IgD-negative memory B cell (primary cell): ENCODE measurements at regions not wholly inside any gene's neighbourhood (a gene's known extent, or its start where the extent isn't known, plus 50 kb on each side); places are given as distances from the start of the nearest gene placed in this dataset.
"Not testable (repeated sequence)": the region's sequence is repeated elsewhere in the genome, so short reads cannot be mapped to it uniquely, and the experiment has no call there.

ENCODE experiments used
- H3K27ac Mint-ChIP-seq, 3 donors: one replicate each; pipeline ENCODE4 v1.8.0; 2020 to 2022; ENCODE audit warnings: mild to moderate bottlenecking in 3 of 3, mixed read lengths in 3 of 3, moderate library complexity in 1 of 3
- H3K27me3 Mint-ChIP-seq: one replicate; pipeline ENCODE4 v1.8.0; 2021; ENCODE audit warnings: mixed read lengths
- H3K36me3 Mint-ChIP-seq: one replicate; pipeline ENCODE4 v1.8.0; 2020; ENCODE audit warnings: mild to moderate bottlenecking, mixed read lengths
- H3K4me1 Mint-ChIP-seq, 3 donors: one replicate each; pipeline ENCODE4 v1.8.0; 2020 to 2022; ENCODE audit warnings: mixed read lengths in 3 of 3, mild to moderate bottlenecking in 1 of 3
- H3K4me3 Mint-ChIP-seq, 4 donors: one replicate each; pipeline ENCODE4 v1.8.0; 2020 to 2022; ENCODE audit warnings: mild to moderate bottlenecking in 4 of 4, mixed read lengths in 4 of 4, moderate library complexity in 3 of 4
- H3K9me3 Mint-ChIP-seq, 3 donors: one replicate each; pipeline ENCODE4 v1.8.0; 2020 to 2021; ENCODE audit warnings: mixed read lengths in 3 of 3, mild to moderate bottlenecking in 1 of 3

GRCh38 chr18:71405169-71405809, 1116.4 kb downstream of the SOCS6 start:
- Mint-ChIP-seq H3K9me3 (no peaks in the 10 kb centered on the region), H3K27me3 (no peaks in the 10 kb centered on the region), H3K4me1 (no peaks in the 10 kb centered on the region), H3K36me3 (no peaks in the 10 kb centered on the region), H3K4me3 (no peak overlapping the region), H3K27ac (no peak overlapping the region)

- H3K4me1 Mint-ChIP-seq: no peaks in the 10 kb centered on the region
- no peaks in the 10 kb centered on the region for H3K36me3 Mint-ChIP-seq
- no peak overlapping the region for H3K27ac Mint-ChIP-seq
- H3K27me3 Mint-ChIP-seq: no peaks in the 10 kb centered on the region
- no peak overlapping the region for H3K4me3 Mint-ChIP-seq
- H3K9me3 Mint-ChIP-seq: no peaks in the 10 kb centered on the region
Measured at GRCh38 chr18:71403501-71403900, 1114.7 kb downstream of the SOCS6 start.

- H3K27ac Mint-ChIP-seq: no peak overlapping the region
- no peaks in the 10 kb centered on the region for H3K36me3 Mint-ChIP-seq
- H3K9me3 Mint-ChIP-seq: peaks cover 0 to 2% (median 0%) of the 10 kb centered on the region in 3 donors
- no peak overlapping the region for H3K4me3 Mint-ChIP-seq
- H3K27me3 Mint-ChIP-seq: no peaks in the 10 kb centered on the region
- no peaks in the 10 kb centered on the region for H3K4me1 Mint-ChIP-seq
Measured at GRCh38 chr18:71398531-71398930, 1109.7 kb downstream of the SOCS6 start.

- H3K36me3 Mint-ChIP-seq: no peaks in the 10 kb centered on the region
- H3K4me3 Mint-ChIP-seq: no peak overlapping the region
- H3K27ac Mint-ChIP-seq: no peak overlapping the region
- H3K9me3 Mint-ChIP-seq: no peaks in the 10 kb centered on the region
- no peaks in the 10 kb centered on the region for H3K27me3 Mint-ChIP-seq
- H3K4me1 Mint-ChIP-seq: no peaks in the 10 kb centered on the region
Measured at GRCh38 chr18:71388148-71388547, 1099.3 kb downstream of the SOCS6 start.

- Mint-ChIP-seq H3K4me3 (peak overlapping the region in 1 of 4 donors; percentile 58), H3K9me3 (peaks cover 0 to 1% (median 1%) of the 10 kb centered on the region in 3 donors), H3K36me3 (no peaks in the 10 kb centered on the region), H3K27ac (no peak overlapping the region), H3K4me1 (no peaks in the 10 kb centered on the region), H3K27me3 (no peaks in the 10 kb centered on the region)
Measured at GRCh38 chr18:71374294-71375000, 1085.6 kb downstream of the SOCS6 start.

- Mint-ChIP-seq H3K4me3 (no peak overlapping the region), H3K4me1 (no peaks in the 10 kb centered on the region), H3K36me3 (no peaks in the 10 kb centered on the region), H3K27ac (no peak overlapping the region), H3K27me3 (no peaks in the 10 kb centered on the region), H3K9me3 (peaks cover 1 to 7% (median 6%) of the 10 kb centered on the region in 3 donors)
Measured at GRCh38 chr18:71371951-71372605, 1083.2 kb downstream of the SOCS6 start.

GRCh38 chr18:71370671-71371445, 1082.0 kb downstream of the SOCS6 start:
- H3K36me3 Mint-ChIP-seq: no peaks in the 10 kb centered on the region
- H3K4me3 Mint-ChIP-seq: no peak overlapping the region
- H3K27me3 Mint-ChIP-seq: no peaks in the 10 kb centered on the region

GRCh38 chr18:71370095-71370494, 1081.2 kb downstream of the SOCS6 start:
- Mint-ChIP-seq H3K9me3 (peaks cover 5 to 15% (median 7%) of the 10 kb centered on the region in 3 donors), H3K27ac (no peak overlapping the region), H3K36me3 (no peaks in the 10 kb centered on the region), H3K4me1 (no peaks in the 10 kb centered on the region), H3K27me3 (no peaks in the 10 kb centered on the region), H3K4me3 (no peak overlapping the region)

More at GRCh38 chr18:71370671-71371445, 1082.0 kb downstream of the SOCS6 start:
- Mint-ChIP-seq H3K9me3 (peaks cover 5 to 15% (median 7%) of the 10 kb centered on the region in 3 donors), H3K4me1 (no peaks in the 10 kb centered on the region), H3K27ac (no peak overlapping the region)

GRCh38 chr18:71362140-71362539, 1073.3 kb downstream of the SOCS6 start:
- H3K4me3 Mint-ChIP-seq: no peak overlapping the region
- H3K27me3 Mint-ChIP-seq: no peaks in the 10 kb centered on the region
- H3K4me1 Mint-ChIP-seq: no peaks in the 10 kb centered on the region
- no peaks in the 10 kb centered on the region for H3K36me3 Mint-ChIP-seq
- H3K9me3 Mint-ChIP-seq: peaks cover 0 to 13% (median 7%) of the 10 kb centered on the region in 3 donors
- H3K27ac Mint-ChIP-seq: no peak overlapping the region

GRCh38 chr18:71355599-71355998, 1066.8 kb downstream of the SOCS6 start:
- not testable (repeated sequence) for H3K4me1 Mint-ChIP-seq, H3K27ac Mint-ChIP-seq, H3K4me3 Mint-ChIP-seq, H3K9me3 Mint-ChIP-seq, H3K27me3 Mint-ChIP-seq, H3K36me3 Mint-ChIP-seq

- Mint-ChIP-seq H3K36me3 (no peaks in the 10 kb centered on the region), H3K9me3 (peaks cover 0 to 1% (median 0%) of the 10 kb centered on the region in 3 donors), H3K4me3 (no peak overlapping the region), H3K4me1 (no peaks in the 10 kb centered on the region), H3K27me3 (no peaks in the 10 kb centered on the region), H3K27ac (no peak overlapping the region)
Measured at GRCh38 chr18:71352618-71353017, 1063.8 kb downstream of the SOCS6 start.

GRCh38 chr18:71336576-71337210, 1047.8 kb downstream of the SOCS6 start:
- Mint-ChIP-seq H3K27ac (no peak overlapping the region), H3K4me3 (no peak overlapping the region), H3K27me3 (no peaks in the 10 kb centered on the region), H3K36me3 (no peaks in the 10 kb centered on the region), H3K9me3 (peaks cover 0 to 2% (median 0%) of the 10 kb centered on the region in 3 donors), H3K4me1 (no peaks in the 10 kb centered on the region)

- Mint-ChIP-seq H3K27ac (no peak overlapping the region), H3K9me3 (peaks cover 0 to 5% (median 3%) of the 10 kb centered on the region in 3 donors), H3K4me3 (no peak overlapping the region), H3K27me3 (no peaks in the 10 kb centered on the region), H3K36me3 (no peaks in the 10 kb centered on the region), H3K4me1 (no peaks in the 10 kb centered on the region)
Measured at GRCh38 chr18:71329563-71329962, 1040.7 kb downstream of the SOCS6 start.

GRCh38 chr18:71329114-71329513, 1040.3 kb downstream of the SOCS6 start:
- no peaks in the 10 kb centered on the region for H3K27me3 Mint-ChIP-seq
- no peaks in the 10 kb centered on the region for H3K36me3 Mint-ChIP-seq
- no peak overlapping the region for H3K4me3 Mint-ChIP-seq
- H3K9me3 Mint-ChIP-seq: peaks cover 0 to 5% (median 3%) of the 10 kb centered on the region in 3 donors
- no peaks in the 10 kb centered on the region for H3K4me1 Mint-ChIP-seq
- no peak overlapping the region for H3K27ac Mint-ChIP-seq
